Hepatocyte (in vitro differentiated cells): ENCODE measurements at regions not wholly inside any gene's neighbourhood (a gene's known extent, or its start where the extent isn't known, plus 50 kb on each side); places are given as distances from the start of the nearest gene placed in this dataset.

Experiments
- EZH2 ChIP-seq: fragments of 200-600 bp; sonication (generic); IDR thresholded peaks from 2 replicates; pipeline ENCODE4 v1.6.1; 2016; ENCODE audit warnings: antibody characterized with exemption, mild to moderate bottlenecking, borderline replicate concordance
- TF ChIP-seq, protein P1 (sequence below): fragments of 200-600 bp; sonication (generic); IDR thresholded peaks from 2 replicates; pipeline ENCODE4 v1.5.1; 2016; ENCODE audit warnings: antibody characterized with exemption, mild to moderate bottlenecking; ENCODE audit not compliant: poor library complexity

DNA sequence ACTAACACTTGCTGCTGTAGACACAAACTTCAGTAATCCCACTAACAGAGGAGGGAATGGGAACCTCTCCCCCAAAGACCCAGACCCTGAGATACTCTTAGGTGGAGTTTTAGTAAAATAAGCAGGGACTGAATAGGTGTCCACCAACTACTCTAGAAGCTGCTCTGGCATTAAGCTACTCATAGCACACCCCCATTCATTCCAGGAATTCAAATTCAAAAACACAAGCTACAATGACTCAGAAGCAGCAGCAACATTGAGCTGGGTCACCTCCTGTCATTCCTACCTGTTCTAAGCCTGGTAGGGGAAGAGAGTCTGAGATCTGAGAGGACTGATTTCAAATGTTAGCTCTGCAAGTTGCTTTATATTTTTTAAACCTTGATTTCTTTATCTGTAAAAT is 135.4 kb upstream of the FRMPD4 start:
- TF ChIP-seq, protein P1, sequence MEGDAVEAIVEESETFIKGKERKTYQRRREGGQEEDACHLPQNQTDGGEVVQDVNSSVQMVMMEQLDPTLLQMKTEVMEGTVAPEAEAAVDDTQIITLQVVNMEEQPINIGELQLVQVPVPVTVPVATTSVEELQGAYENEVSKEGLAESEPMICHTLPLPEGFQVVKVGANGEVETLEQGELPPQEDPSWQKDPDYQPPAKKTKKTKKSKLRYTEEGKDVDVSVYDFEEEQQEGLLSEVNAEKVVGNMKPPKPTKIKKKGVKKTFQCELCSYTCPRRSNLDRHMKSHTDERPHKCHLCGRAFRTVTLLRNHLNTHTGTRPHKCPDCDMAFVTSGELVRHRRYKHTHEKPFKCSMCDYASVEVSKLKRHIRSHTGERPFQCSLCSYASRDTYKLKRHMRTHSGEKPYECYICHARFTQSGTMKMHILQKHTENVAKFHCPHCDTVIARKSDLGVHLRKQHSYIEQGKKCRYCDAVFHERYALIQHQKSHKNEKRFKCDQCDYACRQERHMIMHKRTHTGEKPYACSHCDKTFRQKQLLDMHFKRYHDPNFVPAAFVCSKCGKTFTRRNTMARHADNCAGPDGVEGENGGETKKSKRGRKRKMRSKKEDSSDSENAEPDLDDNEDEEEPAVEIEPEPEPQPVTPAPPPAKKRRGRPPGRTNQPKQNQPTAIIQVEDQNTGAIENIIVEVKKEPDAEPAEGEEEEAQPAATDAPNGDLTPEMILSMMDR: no peak
- TF ChIP-seq EZH2: no peak
